MM.1S (cell line): ENCODE measurements at regions not wholly inside any gene's neighbourhood (a gene's known extent, or its start where the extent isn't known, plus 50 kb on each side); places are given as distances from the start of the nearest gene placed in this dataset.

Experiments used
- DNase-seq: peaks from one replicate; pipeline ENCODE4 v3.0.0-alpha.2; 2015
- H2AFZ ChIP-seq: fragments of 300-600 bp; sonication (generic); 2 replicates; pipeline ENCODE4 v1.6.0; 2016; ENCODE audit warnings: antibody characterized with exemption, low read length
- H3F3A ChIP-seq: fragments of 300-600 bp; sonication (generic); 2 replicates; pipeline ENCODE4 v1.6.1; 2016; ENCODE audit warnings: mild to moderate bottlenecking, antibody characterized with exemption, low read length, moderate library complexity, mixed read lengths; ENCODE audit not compliant: insufficient read depth
- H3K27ac ChIP-seq: fragments of 300-600 bp; sonication (generic); 2 replicates; pipeline ENCODE4 v1.5.1; 2016; ENCODE audit warnings: mild to moderate bottlenecking, low read length
- H3K27me3 ChIP-seq: fragments of 300-600 bp; sonication (generic); replicated peaks from 2 replicates; pipeline ENCODE4 v1.6.0; 2016; ENCODE audit warnings: low read length; ENCODE audit not compliant: insufficient read depth
- H3K36me3 ChIP-seq: fragments of 300-600 bp; sonication (generic); replicated peaks from 2 replicates; pipeline ENCODE4 v1.6.1; 2016; ENCODE audit warnings: mild to moderate bottlenecking, low read length, mixed read lengths; ENCODE audit not compliant: insufficient read depth
- H3K4me1 ChIP-seq: fragments of 300-600 bp; sonication (generic); 2 replicates; pipeline ENCODE4 v1.6.1; 2016; ENCODE audit warnings: low read length, mixed read lengths
- H3K4me2 ChIP-seq: fragments of 300-600 bp; sonication (generic); 2 replicates; pipeline ENCODE4 v1.6.0; 2016; ENCODE audit warnings: low read depth, low read length
- H3K4me3 ChIP-seq: fragments of 300-600 bp; sonication (generic); 2 replicates; pipeline ENCODE4 v1.5.1; 2016; ENCODE audit warnings: low read length, mixed read lengths
- H3K79me2 ChIP-seq: fragments of 300-600 bp; sonication (generic); 2 replicates; pipeline ENCODE4 v1.6.1; 2016; ENCODE audit warnings: mixed run types, low read length, mixed read lengths
- H3K9ac ChIP-seq: fragments of 300-600 bp; sonication (generic); 2 replicates; pipeline ENCODE4 v1.6.1; 2016; ENCODE audit warnings: low read length, mixed read lengths
- H3K9me2 ChIP-seq: fragments of 300-600 bp; sonication (generic); replicated peaks from 2 replicates; pipeline ENCODE4 v1.6.1; 2016; ENCODE audit warnings: mild to moderate bottlenecking, low read length, mixed read lengths; ENCODE audit not compliant: insufficient read depth
- H3K9me3 ChIP-seq: fragments of 300-600 bp; sonication (generic); replicated peaks from 2 replicates; pipeline ENCODE4 v1.6.1; 2016; ENCODE audit warnings: mild to moderate bottlenecking, low read length, mixed read lengths; ENCODE audit not compliant: insufficient read depth
- H4K20me1 ChIP-seq: fragments of 300-600 bp; sonication (generic); 2 replicates; pipeline ENCODE4 v1.6.1; 2016; ENCODE audit warnings: mild to moderate bottlenecking, low read length, moderate library complexity, mixed read lengths; ENCODE audit not compliant: insufficient read depth
- EZH2 ChIP-seq: fragments of 300-600 bp; sonication (generic); optimal IDR thresholded peaks from 2 replicates; pipeline ENCODE3; 2017; ENCODE audit warnings: low read depth, mild to moderate bottlenecking, antibody characterized with exemption, low read length, mixed read lengths
- EZH2phosphoT487 ChIP-seq: fragments of 300-600 bp; sonication (generic); IDR thresholded peaks from 2 replicates; pipeline ENCODE4 v1.6.1; 2018; ENCODE audit warnings: antibody characterized with exemption, low read length
- TF ChIP-seq, protein P1 (sequence below): fragments of 300-600 bp; sonication (generic); IDR thresholded peaks from 2 replicates; pipeline ENCODE4 v1.5.1; 2016; ENCODE audit warnings: antibody characterized with exemption, low read length, mixed read lengths

DNA sequence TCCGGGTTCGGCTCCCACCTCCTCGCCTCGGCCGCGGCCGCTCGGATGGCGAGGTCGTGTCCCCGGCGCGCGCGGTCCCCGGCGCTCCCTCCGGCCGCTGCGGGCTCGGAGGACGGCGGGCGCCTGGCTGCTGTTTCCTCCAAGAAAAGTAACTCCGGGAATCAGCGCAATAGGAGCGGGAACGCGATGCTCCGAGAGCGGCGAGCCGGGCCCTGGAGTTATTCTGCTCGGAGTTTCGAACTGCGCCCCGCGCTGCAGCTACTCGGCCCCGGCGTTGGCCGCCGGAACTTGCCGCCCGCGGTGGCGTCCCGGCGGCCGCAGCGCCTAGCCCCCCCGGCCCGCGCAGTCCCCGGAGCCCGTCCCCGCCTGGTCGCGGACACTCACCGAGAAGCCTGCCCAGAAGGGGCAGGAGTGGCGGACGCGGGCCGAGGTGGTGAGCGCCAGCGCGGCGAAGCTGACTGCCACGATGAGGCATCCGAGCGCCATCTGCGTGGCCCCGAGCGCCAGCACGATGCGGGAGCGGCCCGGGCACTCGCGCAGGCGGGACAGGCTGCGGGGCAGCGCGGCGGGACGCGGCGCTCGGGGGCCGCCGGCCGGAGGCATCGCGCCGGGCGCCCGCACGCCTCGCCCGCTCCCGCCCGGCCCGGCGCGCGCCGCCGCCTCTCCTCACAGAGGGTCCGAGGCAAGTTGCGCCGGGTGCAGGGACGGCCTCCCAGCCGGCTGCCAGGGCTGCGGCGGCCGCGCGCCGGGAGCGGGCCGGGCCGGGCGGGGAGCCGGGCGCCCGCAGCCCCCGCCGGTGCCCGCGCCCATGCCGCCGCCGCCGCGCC lies 251.9 kb downstream of the TJP1 start:
- peak overlapping the region; percentile 50; the same call in 1 of the 2 replicates for H3K4me2 ChIP-seq

DNA sequence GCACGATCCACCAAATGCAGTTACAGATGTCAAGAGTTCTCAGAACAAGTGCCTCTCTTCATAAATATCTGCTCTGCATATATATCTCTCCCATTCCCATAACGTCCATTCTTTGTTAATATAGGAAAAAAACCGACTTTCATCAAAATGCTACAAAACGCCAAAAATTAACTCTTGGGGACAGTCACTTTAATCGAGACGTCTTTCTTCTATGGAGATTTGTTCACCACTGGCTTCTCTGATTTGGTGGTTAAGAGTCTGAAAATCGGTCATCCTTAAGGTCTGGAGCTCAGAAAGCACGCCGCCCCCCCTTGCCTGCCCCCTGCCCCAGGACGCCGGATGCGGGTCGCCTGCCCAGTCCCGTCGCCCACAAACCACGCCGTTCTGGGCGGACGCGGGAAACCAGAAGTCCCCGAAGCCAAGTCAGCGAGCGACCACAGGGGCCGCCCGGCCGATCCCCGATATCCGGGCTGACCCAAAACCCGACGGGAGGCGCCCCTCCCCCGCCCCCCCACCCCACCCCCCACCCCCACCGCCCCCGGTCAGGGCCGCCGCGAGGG lies 252.7 kb downstream of the TJP1 start:
- H3K4me3 ChIP-seq = no peak overlapping the region
- H3K9me3 ChIP-seq = no peaks in the 10 kb centered on the region
- no peak overlapping the region for H3K4me2 ChIP-seq
- H4K20me1 ChIP-seq = no peaks in the 10 kb centered on the region
- no peak overlapping the region for H3K27ac ChIP-seq
- H3K27me3 ChIP-seq = peaks cover 18% of the 10 kb centered on the region
- H3K9me2 ChIP-seq = no peaks in the 10 kb centered on the region
- no peak for DNase-seq
- H3K4me1 ChIP-seq = peaks cover 3% of the 10 kb centered on the region; the same call in 1 of the 2 replicates
- H3F3A ChIP-seq = peaks cover 3% of the 10 kb centered on the region
- no peak overlapping the region for H3K9ac ChIP-seq
- no peak for TF ChIP-seq EZH2phosphoT487
- TF ChIP-seq, protein P1, sequence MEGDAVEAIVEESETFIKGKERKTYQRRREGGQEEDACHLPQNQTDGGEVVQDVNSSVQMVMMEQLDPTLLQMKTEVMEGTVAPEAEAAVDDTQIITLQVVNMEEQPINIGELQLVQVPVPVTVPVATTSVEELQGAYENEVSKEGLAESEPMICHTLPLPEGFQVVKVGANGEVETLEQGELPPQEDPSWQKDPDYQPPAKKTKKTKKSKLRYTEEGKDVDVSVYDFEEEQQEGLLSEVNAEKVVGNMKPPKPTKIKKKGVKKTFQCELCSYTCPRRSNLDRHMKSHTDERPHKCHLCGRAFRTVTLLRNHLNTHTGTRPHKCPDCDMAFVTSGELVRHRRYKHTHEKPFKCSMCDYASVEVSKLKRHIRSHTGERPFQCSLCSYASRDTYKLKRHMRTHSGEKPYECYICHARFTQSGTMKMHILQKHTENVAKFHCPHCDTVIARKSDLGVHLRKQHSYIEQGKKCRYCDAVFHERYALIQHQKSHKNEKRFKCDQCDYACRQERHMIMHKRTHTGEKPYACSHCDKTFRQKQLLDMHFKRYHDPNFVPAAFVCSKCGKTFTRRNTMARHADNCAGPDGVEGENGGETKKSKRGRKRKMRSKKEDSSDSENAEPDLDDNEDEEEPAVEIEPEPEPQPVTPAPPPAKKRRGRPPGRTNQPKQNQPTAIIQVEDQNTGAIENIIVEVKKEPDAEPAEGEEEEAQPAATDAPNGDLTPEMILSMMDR = no peak
- TF ChIP-seq EZH2 = no peak
- no peak overlapping the region for H2AFZ ChIP-seq
- H3K79me2 ChIP-seq = no peaks in the 10 kb centered on the region
- H3K36me3 ChIP-seq = no peaks in the 10 kb centered on the region

More for the DNA sequence above, 251.9 kb downstream of the TJP1 start:
- DNase-seq = peak; percentile 13
- H3K9me3 ChIP-seq = no peaks in the 10 kb centered on the region
- H4K20me1 ChIP-seq = no peaks in the 10 kb centered on the region
- H3K27ac ChIP-seq = no peak overlapping the region
- H2AFZ ChIP-seq = no peak overlapping the region
- H3F3A ChIP-seq = peaks cover 3% of the 10 kb centered on the region
- TF ChIP-seq EZH2phosphoT487 = no peak
- no peak for TF ChIP-seq EZH2
- TF ChIP-seq, protein P1 = no peak
- no peaks in the 10 kb centered on the region for H3K9me2 ChIP-seq
- H3K27me3 ChIP-seq = peaks cover 18% of the 10 kb centered on the region
- no peaks in the 10 kb centered on the region for H3K36me3 ChIP-seq
- H3K4me3 ChIP-seq = peak overlapping the region; percentile 52; the same call in 1 of the 2 replicates
- no peaks in the 10 kb centered on the region for H3K79me2 ChIP-seq
- H3K4me1 ChIP-seq = peaks cover 3% of the 10 kb centered on the region; the same call in 1 of the 2 replicates
- H3K9ac ChIP-seq = no peak overlapping the region

DNA sequence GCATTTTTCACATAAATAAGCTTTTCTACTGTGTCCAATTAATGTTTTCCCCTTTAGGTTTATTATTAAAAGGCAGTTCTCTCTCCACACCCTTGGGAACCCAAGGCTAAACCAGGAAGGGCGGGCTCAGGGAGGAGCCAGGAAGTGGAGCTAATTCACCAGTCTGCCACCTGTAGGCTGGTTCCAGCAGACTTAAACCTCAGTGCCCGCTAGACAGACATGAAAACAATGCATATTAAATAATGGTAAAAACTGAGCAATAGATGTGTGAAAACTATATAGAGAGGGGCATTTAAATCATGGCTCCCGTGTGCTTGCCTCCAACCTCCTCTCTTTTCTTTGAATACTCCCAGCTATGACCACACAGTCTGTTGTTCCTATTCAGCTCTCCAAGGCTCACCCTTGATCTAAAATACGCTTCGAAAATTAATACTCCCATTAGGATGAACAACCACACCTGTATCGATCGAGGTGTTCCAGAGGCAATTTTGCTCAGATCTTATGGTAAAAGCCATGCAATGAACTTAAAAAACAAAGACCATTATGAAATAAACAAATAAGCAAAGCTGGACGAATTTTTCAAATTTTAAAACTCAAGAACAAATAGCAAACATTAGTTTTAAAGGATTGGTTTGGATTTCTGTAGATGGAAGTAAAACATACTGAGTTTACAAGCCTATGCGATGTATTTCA lies 253.3 kb downstream of the TJP1 start:
- no peaks in the 10 kb centered on the region for H3K9me3 ChIP-seq
- H3K9me2 ChIP-seq = no peaks in the 10 kb centered on the region
- peaks cover 3% of the 10 kb centered on the region; the same call in 1 of the 2 replicates for H3K4me1 ChIP-seq
- no peak overlapping the region for H3K4me2 ChIP-seq
- peaks cover 18% of the 10 kb centered on the region for H3K27me3 ChIP-seq
- H2AFZ ChIP-seq = no peak overlapping the region
- H3K27ac ChIP-seq = no peak overlapping the region
- peaks cover 3% of the 10 kb centered on the region for H3F3A ChIP-seq
- no peaks in the 10 kb centered on the region for H4K20me1 ChIP-seq
- TF ChIP-seq EZH2phosphoT487 (no peak), EZH2 (no peak)
- TF ChIP-seq, protein P1 = peak; percentile 27; the same call in 1 of the 2 replicates
- no peak overlapping the region for H3K9ac ChIP-seq
- peak; percentile 44 for DNase-seq
- H3K36me3 ChIP-seq = no peaks in the 10 kb centered on the region
- no peak overlapping the region for H3K4me3 ChIP-seq
- no peaks in the 10 kb centered on the region for H3K79me2 ChIP-seq
